ENCODE measurements at regions not wholly inside any gene's neighbourhood (a gene's known extent, or its start where the extent isn't known, plus 50 kb on each side); places are given as distances from the start of the nearest gene placed in this dataset.

DNA sequence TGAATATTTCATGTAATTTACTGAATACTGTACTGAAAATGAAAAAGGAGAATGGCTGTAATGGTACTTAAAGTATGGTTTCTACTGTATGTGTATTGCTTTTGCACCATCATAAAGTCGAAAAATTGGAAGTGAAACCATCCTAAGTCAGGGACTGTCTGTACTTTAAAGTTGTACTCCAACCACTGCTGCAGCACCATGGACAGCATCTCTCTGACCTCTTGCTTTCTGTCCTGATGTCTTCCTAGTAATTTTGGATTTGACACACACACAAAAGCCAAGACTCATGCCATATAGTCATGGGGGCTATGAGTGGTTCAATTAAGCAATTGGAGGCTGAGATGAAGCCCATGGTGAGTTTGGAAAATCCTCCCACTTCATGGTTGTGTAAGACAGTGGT is 256.3 kb upstream of the PKDCC start:
- Histone ChIP-seq H3K36me3 (ENCODE audit: control insufficient read depth in 4 of 4, insufficient read depth in 3 of 4, low read depth in 1 of 4, low read length in 3 of 4) (no peaks in the 10 kb centered on the region), H3K9ac (ENCODE audit: low read depth in 1 of 2, low read length in 2 of 2) (no peak overlapping the region), H3K27me3 (ENCODE audit: control insufficient read depth in 4 of 4, insufficient read depth in 4 of 4, low read length in 3 of 4) (no peaks in the 10 kb centered on the region), H3K27ac (ENCODE audit: low read depth in 1 of 2, low read length in 2 of 2) (no peak overlapping the region), H3K4me1 (ENCODE audit: control insufficient read depth in 4 of 4, insufficient read depth in 4 of 4, low read length in 3 of 4) (no peaks in the 10 kb centered on the region), H3K4me3 (ENCODE audit: low read depth in 1 of 3, low read length in 3 of 3) (no peak overlapping the region), H3K9me3 (ENCODE audit: control insufficient read depth in 4 of 4, low read length in 3 of 4) (no peaks in the 10 kb centered on the region)
- peak; percentile 44 for DNase-seq (ENCODE audit: low spot score)
- 42% methylated on average over 1 of the region's 1 CpG for WGBS
- TF ChIP-seq, protein P1, sequence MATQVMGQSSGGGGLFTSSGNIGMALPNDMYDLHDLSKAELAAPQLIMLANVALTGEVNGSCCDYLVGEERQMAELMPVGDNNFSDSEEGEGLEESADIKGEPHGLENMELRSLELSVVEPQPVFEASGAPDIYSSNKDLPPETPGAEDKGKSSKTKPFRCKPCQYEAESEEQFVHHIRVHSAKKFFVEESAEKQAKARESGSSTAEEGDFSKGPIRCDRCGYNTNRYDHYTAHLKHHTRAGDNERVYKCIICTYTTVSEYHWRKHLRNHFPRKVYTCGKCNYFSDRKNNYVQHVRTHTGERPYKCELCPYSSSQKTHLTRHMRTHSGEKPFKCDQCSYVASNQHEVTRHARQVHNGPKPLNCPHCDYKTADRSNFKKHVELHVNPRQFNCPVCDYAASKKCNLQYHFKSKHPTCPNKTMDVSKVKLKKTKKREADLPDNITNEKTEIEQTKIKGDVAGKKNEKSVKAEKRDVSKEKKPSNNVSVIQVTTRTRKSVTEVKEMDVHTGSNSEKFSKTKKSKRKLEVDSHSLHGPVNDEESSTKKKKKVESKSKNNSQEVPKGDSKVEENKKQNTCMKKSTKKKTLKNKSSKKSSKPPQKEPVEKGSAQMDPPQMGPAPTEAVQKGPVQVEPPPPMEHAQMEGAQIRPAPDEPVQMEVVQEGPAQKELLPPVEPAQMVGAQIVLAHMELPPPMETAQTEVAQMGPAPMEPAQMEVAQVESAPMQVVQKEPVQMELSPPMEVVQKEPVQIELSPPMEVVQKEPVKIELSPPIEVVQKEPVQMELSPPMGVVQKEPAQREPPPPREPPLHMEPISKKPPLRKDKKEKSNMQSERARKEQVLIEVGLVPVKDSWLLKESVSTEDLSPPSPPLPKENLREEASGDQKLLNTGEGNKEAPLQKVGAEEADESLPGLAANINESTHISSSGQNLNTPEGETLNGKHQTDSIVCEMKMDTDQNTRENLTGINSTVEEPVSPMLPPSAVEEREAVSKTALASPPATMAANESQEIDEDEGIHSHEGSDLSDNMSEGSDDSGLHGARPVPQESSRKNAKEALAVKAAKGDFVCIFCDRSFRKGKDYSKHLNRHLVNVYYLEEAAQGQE (IDR thresholded peaks at IDR 0.05): peak; percentile 100
- TF ChIP-seq FOXA2 (IDR thresholded peaks at IDR 0.05): no peak

DNA sequence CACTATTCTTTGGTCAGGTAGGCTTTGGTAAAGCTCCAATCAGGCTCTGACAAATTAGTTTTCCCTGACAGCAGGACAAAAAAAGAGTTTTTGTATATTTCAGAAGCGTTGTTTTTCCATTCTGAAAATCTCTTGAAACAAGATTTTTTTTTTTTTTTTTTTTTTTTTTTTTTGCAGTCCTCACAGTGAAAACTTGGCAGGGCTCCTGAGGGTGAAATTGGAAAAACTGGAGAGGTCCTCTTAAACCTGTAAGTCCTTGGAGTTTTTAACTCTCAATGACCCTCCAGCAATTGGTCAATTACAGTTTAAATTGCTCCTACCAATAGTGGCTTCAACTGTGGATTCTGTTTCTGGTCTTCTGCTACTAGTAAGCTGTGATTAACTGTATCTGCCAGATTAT is 244.5 kb upstream of the PKDCC start:
- no peaks in the 10 kb centered on the region for H3K9me3 ChIP-seq (ENCODE audit: control insufficient read depth in 4 of 4, low read length in 3 of 4)
- no peaks in the 10 kb centered on the region for H3K27me3 ChIP-seq (ENCODE audit: control insufficient read depth in 4 of 4, insufficient read depth in 4 of 4, low read length in 3 of 4)
- no peak overlapping the region for H3K4me3 ChIP-seq (ENCODE audit: low read depth in 1 of 3, low read length in 3 of 3)
- no peak for DNase-seq (ENCODE audit: low spot score)
- H3K4me1 ChIP-seq (ENCODE audit: control insufficient read depth in 4 of 4, insufficient read depth in 4 of 4, low read length in 3 of 4): no peaks in the 10 kb centered on the region
- no peak overlapping the region for H3K9ac ChIP-seq (ENCODE audit: low read depth in 1 of 2, low read length in 2 of 2)
- H3K36me3 ChIP-seq (ENCODE audit: control insufficient read depth in 4 of 4, insufficient read depth in 3 of 4, low read depth in 1 of 4, low read length in 3 of 4): no peaks in the 10 kb centered on the region
- H3K27ac ChIP-seq (ENCODE audit: low read depth in 1 of 2, low read length in 2 of 2): no peak overlapping the region
- TF ChIP-seq, protein P2, sequence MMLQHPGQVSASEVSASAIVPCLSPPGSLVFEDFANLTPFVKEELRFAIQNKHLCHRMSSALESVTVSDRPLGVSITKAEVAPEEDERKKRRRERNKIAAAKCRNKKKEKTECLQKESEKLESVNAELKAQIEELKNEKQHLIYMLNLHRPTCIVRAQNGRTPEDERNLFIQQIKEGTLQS (IDR thresholded peaks at IDR 0.05): no peak
- TF ChIP-seq YY1 (IDR thresholded peaks at IDR 0.05) (no peak), RXRA (IDR thresholded peaks at IDR 0.05) (no peak), HNF4A (conservative IDR thresholded peaks at IDR 0.05) (no peak), EGR1 (IDR thresholded peaks at IDR 0.05; ENCODE audit: low read depth in 2 of 2) (no peak), FOXA2 (IDR thresholded peaks at IDR 0.05) (no peak), GABPA (IDR thresholded peaks at IDR 0.05 in 1 of 2, conservative IDR thresholded peaks at IDR 0.05 in 1 of 2) (no peak), FOXA1 (IDR thresholded peaks at IDR 0.05) (no peak), HNF4G (IDR thresholded peaks at IDR 0.05) (no peak), TAF1 (conservative IDR thresholded peaks at IDR 0.05) (no peak)
- TF ChIP-seq, protein P3, sequence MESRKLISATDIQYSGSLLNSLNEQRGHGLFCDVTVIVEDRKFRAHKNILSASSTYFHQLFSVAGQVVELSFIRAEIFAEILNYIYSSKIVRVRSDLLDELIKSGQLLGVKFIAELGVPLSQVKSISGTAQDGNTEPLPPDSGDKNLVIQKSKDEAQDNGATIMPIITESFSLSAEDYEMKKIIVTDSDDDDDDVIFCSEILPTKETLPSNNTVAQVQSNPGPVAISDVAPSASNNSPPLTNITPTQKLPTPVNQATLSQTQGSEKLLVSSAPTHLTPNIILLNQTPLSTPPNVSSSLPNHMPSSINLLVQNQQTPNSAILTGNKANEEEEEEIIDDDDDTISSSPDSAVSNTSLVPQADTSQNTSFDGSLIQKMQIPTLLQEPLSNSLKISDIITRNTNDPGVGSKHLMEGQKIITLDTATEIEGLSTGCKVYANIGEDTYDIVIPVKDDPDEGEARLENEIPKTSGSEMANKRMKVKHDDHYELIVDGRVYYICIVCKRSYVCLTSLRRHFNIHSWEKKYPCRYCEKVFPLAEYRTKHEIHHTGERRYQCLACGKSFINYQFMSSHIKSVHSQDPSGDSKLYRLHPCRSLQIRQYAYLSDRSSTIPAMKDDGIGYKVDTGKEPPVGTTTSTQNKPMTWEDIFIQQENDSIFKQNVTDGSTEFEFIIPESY (IDR thresholded peaks at IDR 0.05): no peak
- TF ChIP-seq, protein P4, sequence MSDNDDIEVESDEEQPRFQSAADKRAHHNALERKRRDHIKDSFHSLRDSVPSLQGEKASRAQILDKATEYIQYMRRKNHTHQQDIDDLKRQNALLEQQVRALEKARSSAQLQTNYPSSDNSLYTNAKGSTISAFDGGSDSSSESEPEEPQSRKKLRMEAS (IDR thresholded peaks at IDR 0.05): no peak
- TF ChIP-seq, protein P5, sequence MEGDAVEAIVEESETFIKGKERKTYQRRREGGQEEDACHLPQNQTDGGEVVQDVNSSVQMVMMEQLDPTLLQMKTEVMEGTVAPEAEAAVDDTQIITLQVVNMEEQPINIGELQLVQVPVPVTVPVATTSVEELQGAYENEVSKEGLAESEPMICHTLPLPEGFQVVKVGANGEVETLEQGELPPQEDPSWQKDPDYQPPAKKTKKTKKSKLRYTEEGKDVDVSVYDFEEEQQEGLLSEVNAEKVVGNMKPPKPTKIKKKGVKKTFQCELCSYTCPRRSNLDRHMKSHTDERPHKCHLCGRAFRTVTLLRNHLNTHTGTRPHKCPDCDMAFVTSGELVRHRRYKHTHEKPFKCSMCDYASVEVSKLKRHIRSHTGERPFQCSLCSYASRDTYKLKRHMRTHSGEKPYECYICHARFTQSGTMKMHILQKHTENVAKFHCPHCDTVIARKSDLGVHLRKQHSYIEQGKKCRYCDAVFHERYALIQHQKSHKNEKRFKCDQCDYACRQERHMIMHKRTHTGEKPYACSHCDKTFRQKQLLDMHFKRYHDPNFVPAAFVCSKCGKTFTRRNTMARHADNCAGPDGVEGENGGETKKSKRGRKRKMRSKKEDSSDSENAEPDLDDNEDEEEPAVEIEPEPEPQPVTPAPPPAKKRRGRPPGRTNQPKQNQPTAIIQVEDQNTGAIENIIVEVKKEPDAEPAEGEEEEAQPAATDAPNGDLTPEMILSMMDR (IDR thresholded peaks at IDR 0.05; ENCODE audit: low read depth, low read length, missing input control): no peak
- 78% methylated on average over 1 of the region's 1 CpG for WGBS
